ENCODE measurements at regions not wholly inside any gene's neighbourhood (a gene's known extent, or its start where the extent isn't known, plus 50 kb on each side); places are given as distances from the start of the nearest gene placed in this dataset.

- Histone ChIP-seq H3K18ac (ENCODE audit: low read length) (no peak overlapping the region), H3K4me3 (ENCODE audit: low read length) (no peak overlapping the region), H2AK5ac (ENCODE audit: low read length) (no peak overlapping the region), H3K4ac (ENCODE audit: low read depth, low read length) (no peak overlapping the region), H2BK5ac (ENCODE audit: low read length) (no peak overlapping the region), H3K36me3 (ENCODE audit: control insufficient read depth, insufficient read depth, low read length) (no peaks in the 10 kb centered on the region), H2BK120ac (ENCODE audit: low read depth, low read length) (no peak overlapping the region), H3K4me2 (ENCODE audit: low read length) (no peak overlapping the region), H3K27ac (ENCODE audit: low read depth, low read length) (no peak overlapping the region), H3K79me1 (ENCODE audit: low read length) (no peaks in the 10 kb centered on the region), H3K79me2 (ENCODE audit: control insufficient read depth, insufficient read depth, low read length) (no peaks in the 10 kb centered on the region), H3K56ac (ENCODE audit: low read length) (no peak overlapping the region), H3K23ac (ENCODE audit: low read length) (no peak overlapping the region), H3K27me3 (ENCODE audit: insufficient read depth, low read length, poor library complexity) (no peaks in the 10 kb centered on the region), H4K8ac (ENCODE audit: low read depth, low read length) (no peak overlapping the region), H2BK15ac (replicated peaks; ENCODE audit: low read depth) (no peak overlapping the region), H3K9ac (ENCODE audit: low read length) (no peak overlapping the region), H3K4me1 (ENCODE audit: control insufficient read depth, low read depth, low read length) (no peaks in the 10 kb centered on the region), H4K5ac (ENCODE audit: low read length) (no peak overlapping the region)
- no peak for DNase-seq
- no CpG with 5 or more reads among the region's 2 CpGs for WGBS (ENCODE audit: extremely low coverage, insufficient coverage, low lambda C conversion rate)
Observed at GRCh38 chr6:78268591-78269452, 598.5 kb upstream of the IRAK1BP1 start.

- H3K27me3 ChIP-seq (ENCODE audit: insufficient read depth, low read length, poor library complexity): no peaks in the 10 kb centered on the region
- no peak overlapping the region for H3K18ac ChIP-seq (ENCODE audit: low read length)
- no peak overlapping the region for H3K4me3 ChIP-seq (ENCODE audit: low read length)
- no CpG with 5 or more reads among the region's 2 CpGs for WGBS (ENCODE audit: extremely low coverage, insufficient coverage, low lambda C conversion rate)
- H3K4me2 ChIP-seq (ENCODE audit: low read length): no peak overlapping the region
- H3K79me1 ChIP-seq (ENCODE audit: low read length): no peaks in the 10 kb centered on the region
- no peak overlapping the region for H4K5ac ChIP-seq (ENCODE audit: low read length)
- no peak overlapping the region for H3K9ac ChIP-seq (ENCODE audit: low read length)
- H3K56ac ChIP-seq (ENCODE audit: low read length): no peak overlapping the region
- H3K36me3 ChIP-seq (ENCODE audit: control insufficient read depth, insufficient read depth, low read length): no peaks in the 10 kb centered on the region
- no peak overlapping the region for H2BK5ac ChIP-seq (ENCODE audit: low read length)
- no peaks in the 10 kb centered on the region for H3K4me1 ChIP-seq (ENCODE audit: control insufficient read depth, low read depth, low read length)
- no peak overlapping the region for H3K4ac ChIP-seq (ENCODE audit: low read depth, low read length)
- H2BK15ac ChIP-seq (replicated peaks; ENCODE audit: low read depth): no peak overlapping the region
- no peaks in the 10 kb centered on the region for H3K79me2 ChIP-seq (ENCODE audit: control insufficient read depth, insufficient read depth, low read length)
- H4K8ac ChIP-seq (ENCODE audit: low read depth, low read length): no peak overlapping the region
- no peak for DNase-seq
- H3K27ac ChIP-seq (ENCODE audit: low read depth, low read length): no peak overlapping the region
- H2AK5ac ChIP-seq (ENCODE audit: low read length): no peak overlapping the region
- H3K23ac ChIP-seq (ENCODE audit: low read length): no peak overlapping the region
- no peak overlapping the region for H2BK120ac ChIP-seq (ENCODE audit: low read depth, low read length)
Observed at GRCh38 chr6:78300885-78301284, 566.5 kb upstream of the IRAK1BP1 start.

- WGBS (ENCODE audit: extremely low coverage, insufficient coverage, low lambda C conversion rate): no CpG with 5 or more reads among the region's 1 CpG
- no peak overlapping the region for H2BK120ac ChIP-seq (ENCODE audit: low read depth, low read length)
- no peak overlapping the region for H3K18ac ChIP-seq (ENCODE audit: low read length)
- H3K23ac ChIP-seq (ENCODE audit: low read length): no peak overlapping the region
- H3K79me1 ChIP-seq (ENCODE audit: low read length): no peaks in the 10 kb centered on the region
- H3K4me2 ChIP-seq (ENCODE audit: low read length): no peak overlapping the region
- H4K8ac ChIP-seq (ENCODE audit: low read depth, low read length): no peak overlapping the region
- no peak overlapping the region for H3K56ac ChIP-seq (ENCODE audit: low read length)
- no peak overlapping the region for H3K9ac ChIP-seq (ENCODE audit: low read length)
- no peak overlapping the region for H2BK15ac ChIP-seq (replicated peaks; ENCODE audit: low read depth)
- no peak overlapping the region for H3K4ac ChIP-seq (ENCODE audit: low read depth, low read length)
- no peak overlapping the region for H2BK5ac ChIP-seq (ENCODE audit: low read length)
- no peak overlapping the region for H3K27ac ChIP-seq (ENCODE audit: low read depth, low read length)
- H3K4me3 ChIP-seq (ENCODE audit: low read length): no peak overlapping the region
- H4K5ac ChIP-seq (ENCODE audit: low read length): no peak overlapping the region
- H3K36me3 ChIP-seq (ENCODE audit: control insufficient read depth, insufficient read depth, low read length): no peaks in the 10 kb centered on the region
- H2AK5ac ChIP-seq (ENCODE audit: low read length): no peak overlapping the region
- H3K79me2 ChIP-seq (ENCODE audit: control insufficient read depth, insufficient read depth, low read length): no peaks in the 10 kb centered on the region
- no peak for DNase-seq
- H3K27me3 ChIP-seq (ENCODE audit: insufficient read depth, low read length, poor library complexity): no peaks in the 10 kb centered on the region
- H3K4me1 ChIP-seq (ENCODE audit: control insufficient read depth, low read depth, low read length): no peaks in the 10 kb centered on the region
Observed at GRCh38 chr6:78302411-78302810, 564.9 kb upstream of the IRAK1BP1 start.

GRCh38 chr6:78308025-78308424 is 559.3 kb upstream of the IRAK1BP1 start:
- no peak overlapping the region for H3K4me3 ChIP-seq (ENCODE audit: low read length)
- no peaks in the 10 kb centered on the region for H3K79me2 ChIP-seq (ENCODE audit: control insufficient read depth, insufficient read depth, low read length)
- H4K8ac ChIP-seq (ENCODE audit: low read depth, low read length): no peak overlapping the region
- no peak overlapping the region for H2BK120ac ChIP-seq (ENCODE audit: low read depth, low read length)
- no peaks in the 10 kb centered on the region for H3K27me3 ChIP-seq (ENCODE audit: insufficient read depth, low read length, poor library complexity)
- no peak overlapping the region for H3K4ac ChIP-seq (ENCODE audit: low read depth, low read length)
- no peak overlapping the region for H3K23ac ChIP-seq (ENCODE audit: low read length)
- H3K9ac ChIP-seq (ENCODE audit: low read length): no peak overlapping the region
- no peak overlapping the region for H3K18ac ChIP-seq (ENCODE audit: low read length)
- H3K4me2 ChIP-seq (ENCODE audit: low read length): no peak overlapping the region
- no peak for DNase-seq
- no peak overlapping the region for H2BK15ac ChIP-seq (replicated peaks; ENCODE audit: low read depth)
- no peaks in the 10 kb centered on the region for H3K79me1 ChIP-seq (ENCODE audit: low read length)
- H2AK5ac ChIP-seq (ENCODE audit: low read length): no peak overlapping the region
- H4K5ac ChIP-seq (ENCODE audit: low read length): no peak overlapping the region
- no peaks in the 10 kb centered on the region for H3K36me3 ChIP-seq (ENCODE audit: control insufficient read depth, insufficient read depth, low read length)
- H2BK5ac ChIP-seq (ENCODE audit: low read length): no peak overlapping the region
- H3K27ac ChIP-seq (ENCODE audit: low read depth, low read length): no peak overlapping the region
- H3K4me1 ChIP-seq (ENCODE audit: control insufficient read depth, low read depth, low read length): no peaks in the 10 kb centered on the region
- no peak overlapping the region for H3K56ac ChIP-seq (ENCODE audit: low read length)

- Histone ChIP-seq H3K56ac (ENCODE audit: low read length) (no peak overlapping the region), H2AK5ac (ENCODE audit: low read length) (no peak overlapping the region), H4K8ac (ENCODE audit: low read depth, low read length) (no peak overlapping the region), H4K5ac (ENCODE audit: low read length) (no peak overlapping the region), H2BK5ac (ENCODE audit: low read length) (no peak overlapping the region), H3K23ac (ENCODE audit: low read length) (no peak overlapping the region), H3K9ac (ENCODE audit: low read length) (no peak overlapping the region), H3K36me3 (ENCODE audit: control insufficient read depth, insufficient read depth, low read length) (no peaks in the 10 kb centered on the region), H3K79me1 (ENCODE audit: low read length) (no peaks in the 10 kb centered on the region), H3K27me3 (ENCODE audit: insufficient read depth, low read length, poor library complexity) (no peaks in the 10 kb centered on the region), H3K4ac (ENCODE audit: low read depth, low read length) (no peak overlapping the region), H2BK120ac (ENCODE audit: low read depth, low read length) (no peak overlapping the region), H3K4me2 (ENCODE audit: low read length) (no peak overlapping the region), H3K18ac (ENCODE audit: low read length) (no peak overlapping the region), H2BK15ac (replicated peaks; ENCODE audit: low read depth) (no peak overlapping the region), H3K79me2 (ENCODE audit: control insufficient read depth, insufficient read depth, low read length) (no peaks in the 10 kb centered on the region), H3K27ac (ENCODE audit: low read depth, low read length) (no peak overlapping the region), H3K4me3 (ENCODE audit: low read length) (no peak overlapping the region), H3K4me1 (ENCODE audit: control insufficient read depth, low read depth, low read length) (no peaks in the 10 kb centered on the region)
- no CpG with 5 or more reads among the region's 5 CpGs for WGBS (ENCODE audit: extremely low coverage, insufficient coverage, low lambda C conversion rate)
- no peak for DNase-seq
Observed at GRCh38 chr6:78322068-78322845, 545.1 kb upstream of the IRAK1BP1 start.
